ENCODE measurements at regions not wholly inside any gene's neighbourhood (a gene's known extent, or its start where the extent isn't known, plus 50 kb on each side); places are given as distances from the start of the nearest gene placed in this dataset.
A peak's percentile ranks its signal among the peaks of the same experiment; 100 is the strongest.

DNA sequence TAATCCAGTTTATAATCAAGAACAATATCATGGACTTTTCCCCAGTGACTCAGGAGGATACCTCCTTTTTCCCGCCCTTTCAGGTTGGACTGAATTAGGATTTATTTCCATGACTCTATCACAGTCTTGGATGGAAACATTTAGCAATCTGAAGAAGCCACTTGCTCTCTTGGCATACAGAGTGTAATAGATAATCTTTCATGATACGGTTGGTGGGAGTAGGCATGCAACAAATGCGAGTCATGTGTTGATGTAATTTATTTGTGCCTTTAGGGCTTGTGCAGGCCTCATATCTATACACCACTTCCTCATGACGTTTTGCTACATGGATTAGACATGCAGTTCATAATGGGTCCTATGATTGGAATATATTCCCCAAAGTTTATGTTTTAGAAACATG lies 54.2 kb upstream of the MCTP2 start:
- no peak for DNase-seq (ENCODE audit: low read depth)

DNA sequence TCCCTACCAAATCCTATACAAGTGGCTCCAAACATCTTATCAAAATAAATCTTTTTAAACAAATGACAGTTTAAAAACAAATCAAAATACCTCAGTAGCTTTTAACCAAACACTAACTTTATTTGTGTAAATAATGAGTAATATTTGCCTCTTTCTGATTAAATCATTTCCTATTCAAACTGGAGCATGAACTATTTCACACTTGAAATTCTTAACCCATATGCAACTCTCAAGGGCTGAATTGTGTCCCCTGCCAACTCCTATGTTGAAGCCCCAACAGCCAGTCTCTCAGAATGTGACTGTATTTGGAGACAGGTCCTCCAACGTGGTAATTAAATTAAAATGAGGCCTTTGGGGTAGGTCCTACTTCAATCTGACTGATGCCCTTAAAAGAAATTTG lies 55.9 kb upstream of the MCTP2 start:
- DNase-seq (ENCODE audit: low read depth) = no peak

DNA sequence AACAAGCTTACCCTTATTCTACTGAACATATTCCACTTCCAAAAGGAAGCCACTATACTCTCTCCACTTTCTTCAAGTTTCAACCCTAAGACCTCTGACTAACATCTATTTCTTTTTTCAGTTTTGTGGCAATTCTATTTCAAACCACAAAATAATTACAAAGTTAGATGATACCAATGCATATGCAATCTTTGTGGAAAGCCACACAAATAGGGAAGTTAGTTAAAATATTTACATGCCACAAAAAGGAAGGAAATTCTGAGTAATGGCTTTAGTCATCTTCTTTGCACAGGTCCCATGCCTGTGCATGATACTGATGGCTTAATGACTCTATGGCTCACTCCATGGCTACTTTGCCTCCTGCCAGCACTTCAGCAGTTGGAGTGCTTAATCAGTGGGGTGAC lies 57.0 kb upstream of the MCTP2 start:
- no peak for DNase-seq (ENCODE audit: low read depth)

DNA sequence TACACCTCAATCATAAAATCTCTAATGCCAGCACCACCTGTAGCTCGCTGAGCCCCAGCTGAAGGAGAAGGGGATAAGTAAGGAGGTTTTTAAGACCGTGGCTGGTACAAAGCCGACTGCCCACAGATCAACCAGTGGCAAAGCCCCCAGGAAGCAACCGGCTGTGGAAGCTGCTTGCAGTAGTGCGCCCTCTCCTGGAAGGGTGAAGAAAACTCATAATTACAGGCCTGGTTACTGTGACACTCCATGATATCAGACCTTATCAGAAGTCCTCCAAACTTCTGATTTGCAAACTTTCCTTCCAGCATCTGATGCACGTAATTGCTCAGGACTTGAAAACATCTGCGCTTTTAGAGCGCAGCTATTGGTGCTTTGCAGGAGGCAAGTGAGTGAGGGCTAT lies 63.1 kb upstream of the MCTP2 start:
- no peak for DNase-seq (ENCODE audit: low read depth)

DNA sequence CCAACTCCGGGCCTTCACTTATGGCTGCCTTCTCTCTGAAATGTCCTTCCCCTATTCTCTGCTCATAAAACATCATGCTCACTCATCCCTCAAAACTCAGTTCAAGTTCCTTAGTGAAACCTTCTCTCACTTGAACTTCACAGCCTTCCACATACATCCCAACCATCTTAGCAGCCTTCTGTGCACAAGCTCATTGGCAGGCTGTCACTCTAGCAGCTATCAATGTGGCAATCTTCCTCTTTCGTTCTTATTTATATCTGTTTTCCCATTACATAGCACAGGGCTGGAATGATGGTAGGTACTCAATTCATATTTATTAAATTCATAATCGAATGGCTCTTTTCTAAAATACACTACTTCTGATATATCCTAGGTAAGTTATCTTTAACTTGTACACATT lies 66.4 kb upstream of the MCTP2 start:
- DNase-seq (ENCODE audit: low read depth) = no peak

DNA sequence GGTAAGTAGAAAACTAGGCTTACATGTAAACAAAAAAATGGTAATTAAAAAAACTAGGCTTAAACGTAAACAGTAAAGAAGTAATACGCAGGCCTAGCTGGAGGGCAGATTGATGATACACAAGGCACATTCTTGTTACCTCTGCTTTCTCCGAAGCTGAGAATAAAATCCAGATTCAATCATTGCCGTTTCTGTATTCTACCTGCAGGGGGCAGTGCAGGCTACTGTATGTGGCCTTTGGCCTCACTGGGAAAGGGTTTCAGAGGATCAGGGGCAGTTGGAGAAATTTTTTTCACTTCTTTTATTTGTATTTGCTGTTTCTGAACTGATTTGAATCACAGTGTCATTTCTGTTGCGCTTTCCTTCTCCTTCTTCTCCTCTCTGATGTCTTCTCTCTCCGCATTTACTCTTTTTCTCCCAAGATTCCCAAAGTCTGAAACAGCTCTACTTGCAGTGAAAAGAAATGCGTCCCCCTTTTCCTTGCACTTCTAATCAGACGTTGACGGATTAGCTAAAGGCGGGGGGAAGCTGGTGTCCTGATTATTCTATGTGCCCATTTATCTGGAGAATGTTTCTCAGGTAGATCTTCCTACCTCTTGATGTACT lies 67.1 kb upstream of the MCTP2 start:
- peak; percentile 26 for DNase-seq (ENCODE audit: low read depth)

DNA sequence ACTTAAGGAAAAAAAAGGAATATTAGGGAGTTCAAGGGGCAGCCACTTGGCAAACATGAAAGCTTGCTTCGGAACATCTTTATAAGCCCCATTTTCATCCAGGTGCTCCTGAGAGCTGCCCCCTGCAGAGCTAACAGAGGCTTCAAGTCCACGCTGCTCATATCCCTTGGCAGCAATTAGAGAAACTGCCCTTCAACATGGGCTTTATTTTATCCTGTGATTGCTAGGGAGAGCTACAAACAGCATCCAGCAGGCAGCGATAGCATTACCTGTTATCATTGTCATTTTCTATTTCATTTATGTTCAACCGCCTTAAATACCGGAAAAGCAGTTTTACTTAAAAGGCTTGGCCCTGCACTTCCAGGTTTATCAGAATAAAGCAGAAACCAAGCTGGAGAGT lies 68.4 kb upstream of the MCTP2 start:
- no peak for DNase-seq (ENCODE audit: low read depth)

DNA sequence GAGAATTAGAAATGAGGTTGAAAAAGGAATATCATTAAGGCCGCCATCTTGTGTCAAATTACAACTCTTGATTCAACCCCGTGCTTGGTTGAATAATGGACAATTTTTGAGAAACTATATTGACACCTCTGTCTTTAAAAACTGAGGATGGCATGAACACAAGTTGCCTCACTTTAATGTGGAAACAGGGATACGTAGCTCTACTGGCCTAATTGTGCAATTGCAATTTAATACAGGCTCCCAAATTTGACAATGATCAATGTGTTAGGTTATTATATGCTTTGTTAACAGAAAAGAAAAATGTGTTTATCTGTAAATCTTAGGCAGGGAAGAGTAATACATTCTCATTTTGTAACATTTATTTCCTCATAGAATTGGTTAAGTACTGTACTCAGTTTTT lies 77.1 kb upstream of the MCTP2 start:
- DNase-seq (ENCODE audit: low read depth) = no peak

DNA sequence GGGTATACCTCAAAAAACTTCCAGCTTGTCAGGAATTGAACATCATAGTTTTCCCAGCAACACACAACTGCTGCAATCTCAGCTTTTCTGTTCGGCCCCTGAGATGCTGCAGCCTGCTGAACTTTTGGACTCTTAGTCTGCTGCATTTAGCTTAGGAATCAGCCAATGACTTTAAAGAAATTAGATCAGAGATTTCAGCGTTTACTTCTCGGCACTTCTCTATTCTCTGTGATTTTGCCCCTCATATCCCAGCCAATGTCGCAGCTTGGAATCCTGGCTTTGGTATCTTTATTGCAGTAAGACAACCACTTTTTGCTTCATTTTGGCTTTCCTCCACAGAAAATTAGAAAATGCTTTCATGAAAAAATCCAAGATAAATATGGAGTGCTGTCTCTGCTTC lies 86.3 kb upstream of the MCTP2 start:
- DNase-seq (ENCODE audit: low read depth) = no peak

DNA sequence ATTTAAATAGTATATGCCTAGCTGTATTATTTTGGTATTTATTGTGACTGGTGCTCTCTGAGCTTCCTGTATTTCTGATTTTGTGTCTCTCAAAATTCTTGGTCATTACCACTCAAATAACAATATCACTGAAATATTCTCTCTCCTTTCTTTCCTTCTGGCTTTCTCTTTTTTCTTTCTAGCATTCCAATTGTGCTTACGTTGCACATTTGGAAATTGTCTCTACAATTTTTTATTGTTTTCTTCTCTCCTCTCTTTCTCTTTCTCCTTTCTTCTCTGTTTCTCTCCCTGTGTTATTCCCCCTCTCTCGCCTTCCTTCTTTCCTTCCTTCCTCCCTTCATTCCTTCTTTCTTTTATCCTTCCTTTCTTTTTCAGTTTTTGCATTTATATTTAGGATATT lies 89.6 kb upstream of the MCTP2 start:
- no peak for DNase-seq (ENCODE audit: low read depth)

DNA sequence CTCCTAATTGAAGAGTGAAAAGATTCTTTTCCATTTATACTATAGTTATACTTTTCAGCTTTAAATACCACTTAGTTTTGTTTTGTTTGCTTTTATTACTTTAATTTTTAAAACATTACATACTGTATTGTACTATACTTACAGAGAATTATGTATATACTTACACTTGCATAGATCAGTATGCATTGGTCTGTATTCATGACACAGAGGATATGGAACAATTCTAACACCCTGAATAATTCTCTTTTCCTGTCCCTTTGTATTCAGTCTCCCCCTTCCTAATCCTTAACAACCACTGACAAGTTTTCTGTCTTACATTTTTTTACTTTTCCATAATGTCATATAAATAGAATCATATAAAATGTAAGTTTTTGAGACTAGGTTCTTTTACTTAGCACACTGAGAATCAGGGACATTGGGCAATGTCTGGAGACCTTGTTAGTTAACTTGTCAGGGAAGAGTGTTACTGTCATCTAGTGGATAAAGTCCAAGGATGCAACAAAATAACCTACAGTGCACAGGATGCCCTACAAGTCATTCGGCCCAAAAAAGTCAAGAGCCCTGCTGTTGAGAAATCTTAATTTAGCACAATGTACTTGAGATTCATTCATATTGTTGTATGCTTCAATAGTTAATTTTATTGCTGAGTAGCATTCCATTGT lies 95.7 kb upstream of the MCTP2 start:
- DNase-seq (ENCODE audit: low read depth) = no peak

DNA sequence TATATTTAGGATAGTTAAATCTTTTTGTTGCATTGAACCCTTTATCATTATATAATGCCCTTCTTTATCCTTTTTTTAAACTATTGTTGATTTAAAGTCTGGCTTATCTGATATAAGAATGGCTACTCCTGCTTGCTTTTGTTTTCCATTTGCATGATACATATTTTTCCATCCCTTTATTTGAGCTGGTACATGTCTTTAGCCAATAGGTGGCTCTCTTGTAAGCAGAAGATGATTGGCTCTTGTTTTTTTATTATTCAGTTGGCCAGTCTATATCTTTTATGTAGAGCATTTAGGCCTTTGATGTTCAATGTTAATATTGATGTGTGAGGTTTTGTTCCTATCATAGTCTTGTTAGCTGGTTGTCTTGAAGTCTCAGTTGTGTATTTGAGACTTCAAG lies 99.5 kb upstream of the MCTP2 start:
- no peak for DNase-seq (ENCODE audit: low read depth)

DNA sequence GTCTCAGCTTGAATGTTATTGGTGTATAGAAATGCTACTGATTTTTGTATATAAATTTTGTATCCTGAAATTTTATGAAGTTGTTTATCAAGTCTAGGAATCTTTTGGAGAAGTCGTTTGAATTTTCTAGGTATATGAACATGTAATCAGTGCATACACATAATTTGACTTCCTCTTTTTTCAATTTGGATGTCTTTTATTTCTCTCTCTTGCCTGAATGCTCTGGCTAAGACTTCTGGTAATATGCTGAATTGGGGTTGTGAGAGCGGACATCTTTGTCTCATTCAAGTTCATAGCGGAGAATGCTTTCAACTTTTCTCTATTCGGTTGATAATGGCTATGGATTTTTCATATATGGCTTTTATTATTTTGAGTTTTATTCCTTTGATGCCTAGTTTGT lies 100.9 kb upstream of the MCTP2 start:
- DNase-seq (ENCODE audit: low read depth) = no peak

DNA sequence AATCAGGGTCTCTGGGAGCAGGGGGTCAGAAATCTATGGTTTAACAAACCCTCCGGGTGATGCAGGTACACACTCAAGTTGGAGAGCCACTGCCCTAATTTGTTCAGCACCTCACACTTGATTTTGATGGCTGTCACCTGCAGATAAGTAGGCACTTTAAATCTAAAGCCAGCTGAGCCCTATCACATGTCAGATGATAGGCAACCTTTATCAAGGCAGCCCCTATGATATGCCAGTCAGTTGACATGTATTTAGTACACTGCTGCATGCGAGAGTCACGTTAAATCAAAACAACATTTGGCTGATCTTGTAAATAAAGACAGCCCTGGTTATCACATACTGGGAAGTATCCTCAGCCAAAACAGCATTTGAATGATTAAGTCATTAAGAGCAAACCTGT lies 104.4 kb upstream of the MCTP2 start:
- DNase-seq (ENCODE audit: low read depth) = no peak

DNA sequence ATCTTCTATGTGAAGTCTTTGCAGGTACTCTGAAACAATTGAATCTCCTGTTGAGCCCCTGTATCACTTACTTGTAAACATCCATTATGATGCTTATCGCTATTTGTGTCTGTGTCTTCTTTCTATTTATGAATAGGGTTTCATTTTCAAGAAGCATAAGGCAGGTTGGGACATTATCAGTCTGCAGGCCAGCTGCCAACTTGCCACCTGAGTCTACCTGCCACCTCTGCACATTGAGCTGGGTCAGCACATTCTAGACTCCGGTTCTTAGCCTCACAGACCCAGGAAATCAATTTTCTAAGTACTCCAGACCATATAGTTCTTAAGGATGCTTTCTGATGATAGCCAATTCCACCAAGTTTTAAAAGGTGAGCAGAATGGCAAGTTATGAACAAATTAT lies 105.7 kb upstream of the MCTP2 start:
- no peak for DNase-seq (ENCODE audit: low read depth)

DNA sequence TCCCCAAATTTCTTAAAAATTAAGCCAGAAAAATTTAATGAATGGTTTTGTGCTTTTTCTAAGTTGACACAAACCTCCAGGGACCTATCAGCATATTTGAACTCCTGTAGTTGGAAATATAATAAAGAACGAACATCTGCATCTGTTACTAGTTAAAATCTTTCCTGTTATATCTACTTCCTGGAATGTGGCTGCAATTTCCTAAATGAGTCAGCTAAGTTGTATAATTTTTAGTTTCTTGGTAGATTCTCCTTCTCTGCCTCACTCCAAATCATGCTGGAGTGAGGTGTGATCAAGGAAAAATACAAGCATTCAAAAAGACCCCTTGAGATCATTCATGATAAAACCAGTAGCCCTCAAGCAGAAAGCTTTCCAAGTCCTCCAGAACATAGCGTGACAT lies 106.2 kb upstream of the MCTP2 start:
- DNase-seq (ENCODE audit: low read depth) = no peak

DNA sequence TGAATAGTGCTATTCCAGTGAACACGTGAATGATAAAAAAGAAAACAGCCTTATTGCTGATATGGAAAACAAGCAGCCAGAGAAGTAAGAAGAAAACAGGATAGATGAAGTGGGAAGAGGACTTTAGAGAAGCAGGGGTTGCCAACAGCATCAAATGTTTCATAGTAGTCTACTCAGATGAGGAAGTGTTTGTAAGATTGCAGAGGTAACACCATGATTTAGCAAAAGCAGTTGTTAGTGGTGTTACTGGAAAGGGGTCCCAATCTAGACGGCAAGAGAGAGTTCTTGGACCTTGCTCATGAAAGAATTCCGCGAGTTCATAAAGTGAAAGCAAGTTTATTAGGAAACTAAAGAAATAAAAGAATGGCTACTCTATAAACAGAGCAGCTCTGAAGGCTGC lies 108.8 kb upstream of the MCTP2 start:
- no peak for DNase-seq (ENCODE audit: low read depth)

DNA sequence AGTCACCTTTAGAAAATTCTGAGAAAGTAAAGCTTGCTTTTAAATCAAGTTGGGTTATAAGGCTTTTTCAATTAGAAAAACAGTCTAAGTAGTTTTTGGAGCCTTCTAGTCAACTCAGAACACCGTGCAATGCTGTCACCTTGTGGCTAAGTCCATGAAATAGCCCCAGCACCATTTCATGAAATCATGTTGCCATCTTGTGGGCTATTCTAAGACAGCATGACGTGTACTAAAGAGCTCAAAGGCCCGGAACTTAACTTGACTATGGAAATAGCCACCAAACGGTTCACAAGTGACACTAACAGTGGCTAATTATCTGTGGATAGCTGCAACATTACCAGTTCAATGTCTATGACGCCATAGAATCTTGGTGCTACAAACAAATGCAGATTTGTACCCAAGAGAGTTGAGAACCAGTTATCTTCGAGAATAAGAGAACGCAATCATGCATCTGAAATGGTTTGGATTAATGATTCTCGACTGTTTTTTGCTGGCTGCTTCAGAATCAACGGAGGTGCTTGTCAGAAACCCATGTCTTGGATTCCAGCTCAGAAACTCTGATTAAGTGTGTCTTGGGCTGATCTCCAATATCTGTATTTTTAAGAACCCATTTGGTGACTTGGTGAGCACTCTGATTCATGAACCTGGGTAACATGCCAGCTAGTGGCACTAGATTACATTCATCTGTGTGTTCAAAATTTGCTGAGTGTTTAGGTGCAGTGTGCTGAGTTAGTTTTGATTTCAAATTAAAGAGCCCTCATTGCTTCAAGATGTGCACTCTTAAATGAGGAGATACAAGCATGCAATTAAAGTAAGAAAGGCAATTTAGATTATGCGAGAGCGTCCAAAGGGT lies 111.2 kb upstream of the MCTP2 start:
- DNase-seq (ENCODE audit: low read depth) = no peak

DNA sequence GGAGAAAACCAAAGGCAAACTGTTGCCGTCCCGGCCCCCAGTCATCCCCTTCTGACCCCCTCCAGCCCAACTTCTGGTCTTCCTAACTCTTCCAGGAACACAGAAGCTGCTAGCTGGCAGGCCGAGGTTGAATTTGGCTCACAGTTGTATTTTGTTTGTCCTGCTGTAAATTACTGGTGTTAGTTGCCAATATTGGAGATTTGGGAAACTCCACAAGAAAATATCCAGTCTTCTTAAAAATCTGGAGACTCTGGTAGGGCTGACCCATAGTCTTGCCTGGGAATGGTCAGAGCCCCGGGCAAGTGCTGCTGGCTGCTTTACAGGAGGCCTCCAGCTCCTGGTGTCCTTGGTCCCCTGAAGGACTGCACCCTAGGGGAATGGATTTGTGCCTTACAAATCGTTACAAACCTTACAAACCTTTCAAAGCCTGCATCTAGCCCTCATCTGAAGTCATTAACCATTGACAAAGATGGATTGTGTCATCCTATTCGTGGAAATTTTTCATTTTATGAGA lies 112.0 kb upstream of the MCTP2 start:
- DNase-seq (ENCODE audit: low read depth) = no peak

DNA sequence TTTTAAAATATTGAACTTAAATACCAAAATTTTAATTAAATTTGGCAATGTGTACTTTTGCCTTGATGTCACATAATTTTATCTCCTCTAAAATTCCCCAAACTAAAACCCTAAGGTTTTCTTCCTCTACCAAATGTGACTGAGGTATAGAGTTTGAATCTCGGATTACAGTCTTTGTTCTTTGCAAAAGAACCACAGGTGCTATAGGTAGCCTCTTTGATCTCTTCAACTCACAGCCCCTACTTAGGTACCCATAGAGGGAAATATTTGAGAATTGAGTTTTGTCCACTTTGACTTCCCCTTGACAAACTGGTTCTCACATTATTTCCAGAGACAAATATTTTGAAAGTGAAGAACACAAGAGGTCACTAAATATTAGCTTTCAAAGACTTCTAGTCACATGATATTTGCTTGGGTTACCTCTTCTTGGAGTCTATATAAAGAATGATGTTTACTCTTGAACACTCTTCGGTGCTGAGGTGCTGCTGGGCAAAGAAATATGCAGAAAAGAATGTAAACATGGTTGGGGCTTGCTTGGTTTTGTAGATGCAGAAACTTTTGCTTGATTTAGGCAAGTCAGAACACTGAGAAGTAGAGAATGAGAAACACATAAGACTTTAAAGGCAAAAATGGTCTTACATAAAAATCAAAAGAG lies 120.8 kb upstream of the MCTP2 start:
- no peak for DNase-seq (ENCODE audit: low read depth)

DNA sequence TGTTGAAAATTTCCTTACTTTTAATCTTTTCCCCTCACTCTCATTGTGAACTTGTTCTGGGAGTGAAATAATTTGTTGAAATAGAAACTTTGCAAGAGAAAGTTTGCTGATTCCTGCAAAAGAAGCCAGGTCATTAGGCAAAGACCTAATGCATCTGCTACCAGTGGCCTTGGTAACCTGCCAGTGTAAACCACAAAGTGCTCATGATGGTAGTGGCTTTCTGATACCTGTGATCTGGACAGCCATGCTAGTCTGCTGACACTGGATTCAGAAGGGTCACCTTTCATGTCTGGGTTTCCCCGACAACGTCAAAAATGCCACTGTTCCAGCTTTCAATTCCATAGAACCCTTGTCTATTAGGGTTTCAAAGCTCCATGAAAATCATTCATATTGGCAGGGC lies 123.7 kb upstream of the MCTP2 start:
- no peak for DNase-seq (ENCODE audit: low read depth)

DNA sequence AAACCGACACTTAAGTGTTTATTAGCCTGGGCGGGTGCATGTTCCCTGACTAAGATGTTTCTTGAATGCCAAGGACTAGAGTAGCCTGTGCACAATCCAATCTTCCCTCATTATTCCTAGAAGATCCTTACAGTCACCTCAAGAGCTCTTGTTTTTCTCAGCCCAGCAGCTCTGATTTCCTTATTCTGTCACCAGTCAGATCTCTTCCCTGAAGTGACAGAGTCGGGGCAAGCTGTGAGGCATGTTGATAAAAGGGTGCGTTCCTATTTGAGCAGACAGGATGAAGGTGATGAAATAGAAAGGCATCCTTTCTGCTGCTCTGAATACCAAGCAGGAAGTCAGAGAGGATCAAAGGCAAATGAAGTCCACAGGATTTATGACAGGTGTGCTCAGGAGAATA lies 125.6 kb upstream of the MCTP2 start:
- DNase-seq (ENCODE audit: low read depth) = no peak

DNA sequence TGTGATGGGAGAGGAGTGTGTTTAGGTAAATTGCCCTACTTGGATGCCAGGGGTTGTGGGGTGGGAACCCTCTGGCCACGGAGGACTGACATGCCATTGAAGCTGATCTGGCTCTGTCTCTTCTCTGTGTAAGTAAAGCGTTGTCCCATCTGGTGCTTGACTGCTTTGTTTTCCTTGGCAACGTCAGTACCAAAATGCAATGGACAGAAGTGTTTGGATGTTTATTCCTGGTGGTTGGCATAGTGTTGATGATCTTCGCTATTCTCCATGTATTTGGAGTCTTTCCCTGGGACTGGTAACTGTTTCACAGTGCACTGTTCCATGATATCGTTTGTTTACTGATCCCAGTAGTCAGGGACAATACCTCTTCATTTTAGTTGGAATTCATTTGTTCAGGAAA lies 130.5 kb upstream of the MCTP2 start:
- no peak for DNase-seq (ENCODE audit: low read depth)
